Ramos (cell line): ENCODE measurements at regions not wholly inside any gene's neighbourhood (a gene's known extent, or its start where the extent isn't known, plus 50 kb on each side); places are given as distances from the start of the nearest gene placed in this dataset.
"Not testable (repeated sequence)": the region's sequence is repeated elsewhere in the genome, so short reads cannot be mapped to it uniquely, and the experiment has no call there.

Experiments
- in situ Hi-C: fragments of 300-500 bp; cut with MboI; formaldehyde crosslinking; loops from one replicate; pipeline ENCODE4 v1.14.3; 2022; ENCODE audit warnings: low sequenced_read_pairs; ENCODE audit not compliant: unreplicated experiment

DNA sequence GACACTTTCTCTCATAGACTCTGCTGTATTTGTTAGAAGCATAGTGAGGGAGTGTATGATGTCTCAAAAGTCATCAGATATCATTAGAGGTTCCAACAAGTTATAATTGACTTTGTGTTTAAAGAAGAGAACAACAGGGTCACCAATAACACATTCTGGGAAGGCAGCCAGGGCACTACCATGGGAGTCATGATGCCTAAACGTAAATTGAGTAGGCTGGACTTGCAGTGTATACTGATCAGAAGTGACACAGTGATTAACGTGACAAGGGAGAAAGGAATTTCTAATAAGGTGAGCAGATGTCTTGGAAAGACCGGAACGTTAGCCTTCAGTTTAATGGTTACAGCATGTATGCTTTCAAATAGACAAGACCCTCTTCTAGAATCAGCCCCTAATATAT is 973.2 kb downstream of the NCAM2 start:
- in situ Hi-C loops, result no loop called here

DNA sequence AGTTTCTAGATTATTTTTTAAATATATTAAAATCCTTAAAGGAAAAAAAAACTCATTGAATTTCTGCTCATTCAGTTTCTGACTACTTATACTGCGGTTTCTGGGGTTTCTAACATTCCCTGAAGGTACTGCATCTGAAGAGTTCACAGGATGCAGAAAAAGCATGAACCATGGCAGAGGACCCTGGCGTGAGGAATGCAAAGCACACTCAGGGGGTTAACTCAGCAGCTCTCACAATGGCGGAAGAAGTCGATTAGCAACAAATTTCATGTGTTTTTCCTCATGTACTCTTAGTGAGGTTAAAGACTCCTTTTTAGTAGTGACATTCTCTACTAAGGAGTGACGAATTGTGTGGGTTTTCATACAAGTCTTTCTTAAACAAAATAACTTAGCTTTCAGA is 975.6 kb downstream of the NCAM2 start:
- in situ Hi-C loops, result no loop called here

DNA sequence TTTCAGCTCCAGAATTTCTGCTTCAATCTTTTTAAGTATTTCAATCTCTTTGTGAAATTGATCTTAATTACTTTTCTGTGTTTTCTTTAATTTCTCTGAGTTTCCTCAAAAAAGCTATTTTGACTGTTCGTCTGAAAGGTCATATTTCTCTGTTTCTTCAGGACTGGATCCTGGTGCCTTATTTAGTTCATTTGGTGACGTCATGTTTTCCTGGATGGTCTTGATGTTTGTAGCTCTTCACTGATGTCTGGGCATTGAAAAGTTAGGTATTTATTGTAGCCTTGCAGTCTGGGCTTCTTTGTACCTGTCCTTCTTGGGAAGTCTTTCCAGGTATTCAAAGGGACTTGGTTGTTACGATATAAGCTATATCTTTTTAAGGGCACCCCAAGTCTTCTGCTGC is 998.7 kb downstream of the NCAM2 start:
- in situ Hi-C loops, result no loop called here

DNA sequence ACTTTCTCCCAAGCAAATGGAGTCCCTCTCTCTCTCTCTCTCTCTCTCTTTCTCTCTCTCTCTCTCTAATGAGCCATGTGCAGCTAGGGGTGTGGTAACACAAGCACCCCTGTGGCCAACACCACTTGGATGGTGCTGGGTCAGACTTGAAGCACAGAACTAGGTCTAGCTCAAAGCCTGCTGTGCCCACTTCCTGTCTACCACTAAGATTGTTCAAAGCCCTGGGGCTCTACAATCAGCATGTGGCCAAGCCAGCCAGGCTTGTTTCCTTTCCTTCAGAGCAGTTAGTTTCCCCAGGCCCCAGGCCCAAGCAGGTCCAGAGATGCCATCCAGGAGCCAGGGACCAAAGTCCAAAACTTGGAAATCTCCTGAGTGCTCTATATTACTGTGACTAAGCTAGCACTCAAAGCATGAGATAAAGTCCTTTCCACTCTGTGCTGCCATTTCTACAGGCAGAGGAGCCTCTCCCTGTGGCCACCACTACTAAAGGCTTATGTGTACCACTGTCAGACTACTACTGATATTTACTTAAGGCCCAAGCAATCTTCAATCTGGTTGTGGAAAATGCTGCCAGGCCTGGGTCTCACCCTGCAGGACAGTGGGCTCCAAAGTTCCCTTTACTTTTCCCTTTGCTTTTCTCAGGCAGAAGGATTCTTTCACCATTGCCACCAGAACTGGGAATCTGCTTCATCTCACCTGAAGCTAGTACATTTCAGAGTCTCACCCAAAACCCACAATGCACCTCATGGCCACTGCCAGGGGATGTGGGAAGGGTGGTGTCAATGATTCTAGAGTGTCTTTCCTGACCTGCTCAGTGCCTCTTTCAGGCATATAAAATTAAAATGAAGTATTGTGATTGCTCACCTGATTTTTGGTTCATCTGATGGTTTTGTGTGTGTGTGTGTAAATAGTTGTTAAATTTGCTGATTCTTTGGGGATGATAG is 999.5 kb downstream of the NCAM2 start:
- in situ Hi-C loops, result no loop called here

DNA sequence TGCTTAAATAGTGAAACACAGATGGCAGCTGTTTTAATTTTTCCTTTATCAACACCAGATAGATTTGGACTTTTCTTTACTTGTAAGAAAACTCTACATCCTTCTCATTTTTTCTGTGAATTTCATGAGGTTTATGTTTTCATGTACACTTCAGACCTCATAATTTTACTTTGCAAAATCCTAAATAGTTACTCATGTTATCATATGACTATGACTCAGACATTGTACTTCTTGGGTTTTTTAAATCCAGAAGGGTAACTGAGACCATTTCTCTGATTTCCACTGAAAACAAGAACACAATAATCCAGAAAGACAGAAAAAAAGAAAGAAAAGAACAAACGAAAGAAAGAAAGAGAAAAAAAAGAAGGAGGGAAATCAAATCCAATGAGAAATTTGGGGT is 1021.6 kb downstream of the NCAM2 start:
- in situ Hi-C loops, result no loop called here

DNA sequence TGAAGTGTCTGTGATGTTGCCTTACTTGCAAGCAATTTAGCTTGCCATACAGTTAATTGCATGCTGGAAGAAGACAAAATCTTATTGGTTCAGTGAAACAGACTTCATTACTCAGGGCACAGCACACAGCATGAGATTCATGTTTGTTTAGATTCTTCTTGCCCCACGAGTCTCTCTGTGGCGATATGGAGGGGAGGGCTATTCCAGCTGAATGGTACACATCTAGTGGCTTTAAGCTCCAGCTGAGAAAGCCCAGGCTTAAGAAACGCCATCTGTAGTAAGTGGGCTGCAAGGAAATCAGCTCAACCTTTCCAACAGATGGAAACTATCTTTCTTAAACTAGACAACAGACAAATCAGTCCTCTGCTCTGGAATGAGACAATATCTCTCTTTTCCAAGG is 1022.0 kb downstream of the NCAM2 start:
- in situ Hi-C loops, result no loop called here

DNA sequence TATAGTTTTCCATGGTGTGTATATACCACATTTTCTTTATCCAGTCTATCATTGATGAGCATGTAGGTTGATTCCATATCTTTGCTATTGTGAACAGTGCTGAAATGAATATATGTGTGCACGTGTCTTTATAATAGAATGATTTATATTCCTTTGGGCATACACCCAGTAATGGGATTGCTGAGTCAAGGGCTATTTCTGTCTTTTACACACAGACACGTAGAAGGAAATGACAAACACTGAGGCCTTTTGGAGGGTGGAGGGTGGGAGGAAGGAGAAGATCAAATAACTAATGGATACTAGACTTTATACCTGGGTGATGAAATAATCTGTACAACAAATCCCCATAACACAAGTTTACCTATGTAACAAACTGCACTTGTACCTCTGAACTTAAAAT is 1025.7 kb downstream of the NCAM2 start:
- in situ Hi-C loops, result not testable (repeated sequence)

DNA sequence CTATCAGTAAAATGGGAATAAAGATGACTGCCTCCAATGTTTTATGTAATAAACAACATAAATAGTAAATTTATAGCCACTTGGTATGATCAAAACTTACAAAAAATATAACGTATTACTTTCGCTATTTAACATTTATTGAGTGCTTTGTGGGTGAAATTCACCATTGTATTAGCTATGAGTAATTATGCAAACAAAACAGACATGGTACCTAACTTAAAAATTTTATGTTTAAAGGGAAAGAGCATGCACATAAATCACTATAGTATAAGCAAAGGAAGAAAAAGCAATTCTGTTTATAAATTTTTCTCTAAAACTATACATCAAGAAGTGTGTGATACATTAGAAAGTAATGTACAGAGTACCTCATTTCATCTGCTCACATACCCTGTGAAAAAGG is 1046.2 kb downstream of the NCAM2 start:
- in situ Hi-C loops, result no loop called here

DNA sequence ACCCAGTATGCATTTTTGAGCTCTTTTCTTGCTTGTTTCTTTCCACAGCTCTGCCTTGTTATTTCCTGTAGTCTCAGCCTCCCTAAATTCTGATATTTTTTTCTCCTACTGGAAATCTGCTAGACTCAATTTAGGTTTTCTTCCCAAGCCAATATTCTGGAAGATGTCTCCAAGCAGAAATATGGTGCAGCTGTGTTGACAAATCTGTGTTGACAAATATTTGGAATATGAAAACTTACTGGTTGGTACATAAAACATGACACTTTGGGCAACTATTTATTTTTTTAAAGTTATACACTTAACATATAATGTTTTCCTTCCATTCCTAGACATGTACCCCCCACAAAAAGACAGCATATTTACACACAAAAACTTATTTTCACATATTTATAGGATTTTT is 1048.4 kb downstream of the NCAM2 start:
- in situ Hi-C loops, result no loop called here

DNA sequence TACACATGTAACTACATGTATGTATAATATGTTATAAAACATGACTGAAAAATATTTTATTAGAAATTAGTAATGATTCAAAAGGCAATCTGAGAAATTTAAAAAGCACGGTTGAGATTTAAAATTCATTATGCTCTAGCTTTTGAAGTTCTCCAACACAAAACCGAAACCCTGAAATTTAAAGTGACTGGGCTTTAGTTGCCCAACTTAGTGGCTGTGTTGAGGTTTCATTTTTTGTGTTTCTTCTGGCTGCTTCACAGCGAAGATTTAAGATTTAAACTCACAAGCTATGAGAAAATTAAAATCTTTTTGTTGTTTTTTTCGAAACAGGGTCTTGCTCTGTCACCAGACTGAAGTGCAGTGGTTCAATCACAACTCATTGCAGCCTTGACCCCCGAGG is 1058.7 kb downstream of the NCAM2 start:
- in situ Hi-C loops, result no loop called here

DNA sequence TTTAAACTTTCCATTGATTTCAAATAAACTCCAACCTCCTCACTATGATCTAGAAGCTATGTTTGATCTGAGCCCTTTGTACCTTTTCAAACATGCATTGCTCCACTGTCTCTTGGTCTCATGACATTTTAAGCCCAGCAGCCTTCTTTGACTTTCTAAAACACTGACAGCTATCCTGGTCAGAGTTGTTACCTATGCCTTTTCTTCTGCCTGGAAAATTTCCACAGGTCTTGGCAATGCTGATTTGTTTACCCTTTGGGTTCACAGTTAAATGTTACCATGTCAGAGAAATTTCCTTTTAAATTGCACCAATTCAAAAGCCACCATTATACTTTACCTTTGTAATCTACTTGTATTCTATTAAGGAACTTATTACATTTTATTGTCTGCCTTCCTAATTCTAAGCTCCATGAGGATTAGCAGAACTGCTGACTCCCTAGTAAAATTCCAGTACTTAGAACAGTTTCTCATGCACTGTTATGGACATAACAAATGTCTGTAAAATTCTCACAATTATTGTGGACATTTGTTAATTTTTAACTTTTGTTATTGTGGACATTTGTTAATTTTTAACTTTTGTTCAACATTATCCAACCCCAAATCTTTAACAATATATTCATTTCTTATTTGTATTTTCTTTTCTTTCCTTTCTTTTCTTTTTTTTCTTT is 1064.4 kb downstream of the NCAM2 start:
- in situ Hi-C loops, result no loop called here

DNA sequence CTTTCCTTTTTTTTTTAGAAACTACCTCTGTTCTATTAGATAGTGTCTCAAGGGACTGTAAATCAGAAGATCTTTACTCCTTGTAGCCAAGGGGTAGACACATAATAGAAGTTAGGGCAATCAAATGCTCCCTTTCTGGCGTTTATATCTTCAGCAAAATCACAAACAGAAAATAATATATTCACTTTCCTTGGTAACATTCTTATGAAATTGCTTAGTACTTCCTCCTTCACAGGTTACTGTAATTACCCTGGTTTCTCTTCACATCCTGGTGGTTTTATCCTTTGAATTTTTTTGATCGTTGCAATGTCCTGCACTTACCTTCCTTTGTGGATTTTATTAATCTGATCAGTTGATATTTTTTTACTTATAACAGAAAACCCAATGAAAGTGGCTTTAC is 1064.9 kb downstream of the NCAM2 start:
- in situ Hi-C loops, result no loop called here

DNA sequence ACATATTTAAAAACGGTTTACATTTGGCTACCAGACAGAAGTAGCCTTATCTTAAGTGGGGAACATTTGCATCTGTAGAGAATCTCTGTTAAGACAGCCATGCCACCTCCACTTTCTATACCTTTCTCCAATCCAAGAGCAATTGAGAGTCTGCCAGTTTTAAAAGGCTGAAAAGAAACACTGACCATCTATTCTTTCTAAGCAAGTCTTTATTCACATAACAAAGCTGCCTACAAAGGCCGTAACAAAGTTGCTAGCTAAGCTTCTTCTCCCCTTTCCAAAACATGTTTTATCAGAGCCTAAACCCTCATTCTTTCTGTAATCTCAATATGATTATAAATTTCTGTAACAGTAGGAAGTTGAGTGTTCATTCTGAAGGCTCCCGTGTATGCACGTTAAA is 1078.3 kb downstream of the NCAM2 start:
- in situ Hi-C loops, result no loop called here

DNA sequence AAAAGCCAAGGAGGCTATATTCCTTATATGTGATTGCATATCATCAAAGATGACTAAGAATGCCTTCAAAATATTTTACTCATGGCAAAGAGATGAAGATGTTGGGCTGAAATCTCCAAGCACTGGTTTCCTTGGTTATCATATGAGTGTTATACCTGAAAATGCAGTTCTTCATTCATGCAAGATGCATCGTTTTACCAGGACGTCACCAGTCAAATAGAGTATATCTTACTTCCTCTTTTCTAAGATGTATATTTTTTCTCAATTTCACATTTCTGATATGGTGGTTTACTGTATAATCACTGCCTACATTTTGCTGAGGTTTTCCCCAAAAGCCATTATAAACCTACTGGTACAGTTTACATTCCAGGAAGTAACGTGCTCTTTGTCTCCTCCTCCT is 1085.7 kb downstream of the NCAM2 start:
- in situ Hi-C loops, result no loop called here

DNA sequence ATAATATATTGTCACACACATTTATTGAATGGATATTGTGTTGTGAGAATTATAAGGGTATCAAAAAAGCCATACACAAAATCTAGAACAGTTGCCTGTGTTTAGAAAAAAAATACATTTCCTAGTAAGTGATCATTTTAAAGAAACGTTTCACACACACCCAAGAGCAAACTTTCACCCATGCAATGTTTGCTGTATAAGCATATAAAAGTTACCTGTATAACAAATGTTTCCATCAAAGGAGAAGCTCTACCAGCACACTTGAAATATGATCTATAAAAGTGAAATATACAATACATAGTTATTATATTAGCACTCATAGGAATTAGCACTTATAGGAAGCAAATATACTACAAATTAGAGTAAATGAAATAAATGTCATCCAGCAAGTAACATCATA is 1098.1 kb downstream of the NCAM2 start:
- in situ Hi-C loops, result no loop called here

DNA sequence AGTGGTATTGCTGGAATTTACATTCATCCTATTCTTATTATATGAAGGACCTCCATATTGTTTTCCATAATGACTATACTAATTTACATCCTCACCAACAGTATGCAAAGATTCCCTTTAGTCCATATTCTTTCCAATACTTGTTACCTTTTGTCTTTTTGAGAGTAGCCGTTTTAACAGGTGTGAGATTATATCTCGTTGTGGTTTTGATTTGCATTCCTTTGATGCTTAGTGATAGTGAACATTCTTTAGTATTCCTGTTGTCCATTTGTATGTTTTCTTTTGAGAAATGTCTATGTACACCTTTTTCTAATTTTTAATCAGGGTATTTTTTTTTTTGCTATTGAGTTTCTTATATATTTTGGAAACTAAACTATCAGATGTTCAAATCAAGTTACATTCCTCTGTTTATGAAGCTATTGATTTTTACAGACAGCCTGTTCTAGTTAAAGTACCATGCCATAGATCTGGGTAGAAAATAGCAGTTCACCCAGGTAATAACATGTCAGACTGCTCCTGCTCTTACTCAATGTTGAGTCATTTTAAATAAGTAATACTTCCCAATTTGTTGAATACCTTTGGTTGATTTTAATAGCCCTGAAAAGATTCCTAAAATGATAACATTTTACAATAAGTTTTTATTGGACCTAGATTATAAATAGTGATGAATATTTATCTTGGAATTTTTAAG is 1108.7 kb downstream of the NCAM2 start:
- in situ Hi-C loops, result no loop called here

DNA sequence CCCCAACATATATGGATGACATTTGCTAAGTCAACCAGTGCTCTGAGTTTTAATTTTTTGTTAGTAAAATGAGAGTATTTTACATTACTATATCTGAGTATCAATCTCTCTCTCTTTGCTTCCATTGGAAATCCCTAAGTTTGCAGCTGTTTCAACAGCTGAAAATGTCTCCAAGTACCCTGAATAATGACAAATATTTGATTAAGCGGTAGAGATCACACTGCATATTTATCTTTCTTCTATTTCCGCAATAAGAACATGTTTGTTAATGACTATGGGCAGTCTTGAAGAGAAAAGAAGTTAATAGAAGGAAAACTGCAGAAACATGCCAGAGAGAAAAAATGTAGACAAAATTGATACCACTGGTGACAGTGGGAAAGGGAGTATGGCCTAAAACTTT is 1117.5 kb downstream of the NCAM2 start:
- in situ Hi-C loops, result no loop called here

DNA sequence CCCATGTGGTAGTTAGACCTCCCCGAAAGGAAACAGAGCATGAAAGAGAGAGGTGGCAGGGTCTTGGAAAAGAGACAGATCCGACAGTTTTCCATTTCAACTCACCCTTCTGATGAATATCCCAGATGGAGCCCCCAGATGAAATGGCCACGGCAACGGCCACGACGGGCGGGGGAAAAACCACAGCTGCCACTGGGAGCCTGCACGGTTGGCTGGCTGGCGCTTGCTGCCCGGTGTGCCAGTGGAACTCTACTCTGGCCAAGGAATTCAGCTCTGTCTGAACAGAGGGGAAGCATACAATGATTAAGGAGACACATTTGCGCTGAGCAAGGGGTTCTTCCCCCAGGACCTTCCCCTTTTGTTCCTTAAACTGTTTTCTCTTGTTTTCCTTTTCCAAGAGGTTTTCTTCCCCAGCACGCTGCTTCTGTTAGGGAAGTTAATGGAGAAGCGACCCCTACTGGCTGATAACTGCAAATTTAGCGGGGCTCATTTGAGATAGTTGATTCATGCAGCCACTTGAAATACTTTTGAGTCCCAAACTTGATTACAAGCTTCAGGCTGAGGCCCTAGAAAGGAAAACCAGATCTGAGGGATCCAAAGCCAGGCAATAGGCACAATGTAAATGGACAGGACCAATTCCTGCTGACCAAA is 1122.5 kb downstream of the NCAM2 start:
- in situ Hi-C loops, result no loop called here

DNA sequence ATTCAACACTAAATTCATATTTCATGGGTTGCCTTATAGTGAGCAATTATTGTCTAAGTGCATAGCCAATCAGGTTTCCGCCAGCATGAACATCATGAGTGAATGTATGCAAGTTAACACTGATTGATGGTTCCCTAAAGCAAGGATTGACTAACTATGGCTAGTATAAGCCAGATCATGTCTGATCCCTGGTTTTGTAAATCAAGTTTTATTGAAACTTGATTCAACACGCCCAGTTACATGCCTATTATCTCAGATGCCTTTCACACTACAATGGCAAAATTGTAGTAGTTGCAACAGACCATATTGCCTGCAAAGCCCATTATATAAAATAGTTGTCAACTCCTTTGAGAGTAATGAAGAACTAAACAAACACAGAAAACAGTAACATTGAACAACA is 1127.4 kb downstream of the NCAM2 start:
- in situ Hi-C loops, result no loop called here

DNA sequence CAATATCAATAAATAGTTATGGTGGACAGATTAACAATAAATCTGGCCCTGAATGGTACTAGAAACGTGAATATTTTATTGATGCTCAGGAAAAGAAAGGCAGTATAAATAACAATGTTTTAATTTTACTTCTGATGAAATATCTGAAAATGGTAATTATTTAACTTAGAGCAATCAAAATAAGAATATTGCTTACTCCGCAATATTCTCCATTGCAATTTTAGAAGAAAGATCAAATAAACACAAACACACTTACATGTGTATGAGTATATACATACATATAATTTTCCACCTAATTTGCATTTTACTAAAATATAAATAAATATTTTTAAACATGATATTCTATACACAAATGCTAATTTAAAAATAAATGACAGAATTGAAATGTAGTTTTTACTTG is 1130.5 kb downstream of the NCAM2 start:
- in situ Hi-C loops, result no loop called here
